ENCODE measurements at regions not wholly inside any gene's neighbourhood (a gene's known extent, or its start where the extent isn't known, plus 50 kb on each side); places are given as distances from the start of the nearest gene placed in this dataset.

GRCh38 chr4:30802622-30803323 lies 82.6 kb downstream of the PCDH7 start:
- H3K79me2 ChIP-seq (ENCODE audit: low read length) = no peaks in the 10 kb centered on the region
- no peaks in the 10 kb centered on the region for H3K9me3 ChIP-seq (ENCODE audit: low read length)
- BruUV-seq (replicated peaks) = no TSS peak
- no peaks in the 10 kb centered on the region for H3K27me3 ChIP-seq (ENCODE audit: low read length)
- DNase-seq (peak; percentile 42), ATAC-seq (peak; percentile 64)
- no peaks in the 10 kb centered on the region for H3K36me3 ChIP-seq (ENCODE audit: low read depth, low read length)
- no peak overlapping the region for H3K9ac ChIP-seq (ENCODE audit: low read length)
- intact Hi-C loops (cut with micrococcal nuclease) = no loop called here
- ChIA-PET POLR2A (ENCODE audit: unreplicated experiment) (no interaction called here), CTCF (no interaction called here)
- H2AFZ ChIP-seq (ENCODE audit: low read length) = no peak overlapping the region
- peak overlapping the region; percentile 23; the same call in 1 of the 2 replicates for H3K27ac ChIP-seq (ENCODE audit: low read length)
- no peaks in the 10 kb centered on the region for H3K9me2 ChIP-seq (replicated peaks; ENCODE audit: low read length)
- no peaks in the 10 kb centered on the region for H3F3A ChIP-seq (ENCODE audit: low read length, unreplicated experiment)
- H3K4me1 ChIP-seq (ENCODE audit: insufficient read depth, low read length) = peaks cover 9% of the 10 kb centered on the region; the same call in 1 of the 2 replicates
- TF ChIP-seq EZH2 (IDR thresholded peaks at IDR 0.05; ENCODE audit: low read length, unreplicated experiment) (no peak), CTCF (conservative IDR thresholded peaks at IDR 0.05; ENCODE audit: low read depth, low read length) (no peak), EZH2phosphoT487 (IDR thresholded peaks at IDR 0.05; ENCODE audit: borderline replicate concordance, low read length) (no peak)
- no peak overlapping the region for H3K4me2 ChIP-seq (ENCODE audit: low read length)
- no peak overlapping the region for H3K4me3 ChIP-seq (ENCODE audit: low read length)
- H4K20me1 ChIP-seq (ENCODE audit: low read length) = no peaks in the 10 kb centered on the region

GRCh38 chr4:30808276-30808675 lies 88.1 kb downstream of the PCDH7 start:
- intact Hi-C loops (cut with micrococcal nuclease) = no loop called here
- Histone ChIP-seq H3K4me2 (ENCODE audit: low read length) (no peak overlapping the region), H3K9me2 (replicated peaks; ENCODE audit: low read length) (no peaks in the 10 kb centered on the region), H3K36me3 (ENCODE audit: low read depth, low read length) (no peaks in the 10 kb centered on the region), H3K4me1 (ENCODE audit: insufficient read depth, low read length) (no peaks in the 10 kb centered on the region), H3K9me3 (ENCODE audit: low read length) (no peaks in the 10 kb centered on the region), H3K27ac (ENCODE audit: low read length) (no peak overlapping the region), H3F3A (ENCODE audit: low read length, unreplicated experiment) (no peaks in the 10 kb centered on the region), H3K4me3 (ENCODE audit: low read length) (no peak overlapping the region), H2AFZ (ENCODE audit: low read length) (no peak overlapping the region), H3K27me3 (ENCODE audit: low read length) (no peaks in the 10 kb centered on the region), H3K79me2 (ENCODE audit: low read length) (no peaks in the 10 kb centered on the region), H4K20me1 (ENCODE audit: low read length) (no peaks in the 10 kb centered on the region), H3K9ac (ENCODE audit: low read length) (no peak overlapping the region)
- DNase-seq (no peak), ATAC-seq (no peak)
- no TSS peak for BruUV-seq (replicated peaks)
- ChIA-PET CTCF (no interaction called here), POLR2A (ENCODE audit: unreplicated experiment) (no interaction called here)
- no peak for TF ChIP-seq CTCF (conservative IDR thresholded peaks at IDR 0.05; ENCODE audit: low read depth, low read length)

DNA sequence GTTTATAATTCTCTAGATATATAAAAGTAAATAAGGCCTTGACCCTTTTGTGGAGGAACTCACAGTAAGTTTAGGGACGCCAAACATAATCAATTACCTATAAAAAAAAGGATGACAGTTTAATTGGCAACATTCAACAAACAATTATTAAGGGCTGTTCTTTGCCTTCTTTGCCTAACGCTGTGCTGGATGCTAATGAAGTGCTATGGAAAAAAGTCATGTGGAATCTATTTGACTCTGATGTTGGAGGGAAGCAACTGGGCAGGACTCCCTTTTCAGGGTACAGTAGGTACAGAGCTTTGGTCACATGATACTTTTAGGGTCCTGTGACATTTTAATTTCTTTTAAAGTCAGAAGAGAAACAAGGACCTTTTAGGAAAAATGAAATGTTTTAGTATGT lies 91.1 kb downstream of the PCDH7 start:
- Histone ChIP-seq H3K4me1 (ENCODE audit: insufficient read depth, low read length) (no peaks in the 10 kb centered on the region), H3K27ac (ENCODE audit: low read length) (no peak overlapping the region), H3F3A (ENCODE audit: low read length, unreplicated experiment) (no peaks in the 10 kb centered on the region), H3K4me2 (ENCODE audit: low read length) (no peak overlapping the region), H3K36me3 (ENCODE audit: low read depth, low read length) (no peaks in the 10 kb centered on the region), H3K9me3 (ENCODE audit: low read length) (no peaks in the 10 kb centered on the region), H3K9ac (ENCODE audit: low read length) (no peak overlapping the region), H4K20me1 (ENCODE audit: low read length) (no peaks in the 10 kb centered on the region), H3K79me2 (ENCODE audit: low read length) (no peaks in the 10 kb centered on the region), H2AFZ (ENCODE audit: low read length) (no peak overlapping the region), H3K9me2 (replicated peaks; ENCODE audit: low read length) (no peaks in the 10 kb centered on the region), H3K4me3 (ENCODE audit: low read length) (no peak overlapping the region), H3K27me3 (ENCODE audit: low read length) (no peaks in the 10 kb centered on the region)
- ATAC-seq (no peak), DNase-seq (no peak)
- intact Hi-C loops (cut with micrococcal nuclease) = no loop called here
- no TSS peak for BruUV-seq (replicated peaks)
- TF ChIP-seq EZH2phosphoT487 (IDR thresholded peaks at IDR 0.05; ENCODE audit: borderline replicate concordance, low read length) (no peak), CTCF (conservative IDR thresholded peaks at IDR 0.05; ENCODE audit: low read depth, low read length) (no peak), EZH2 (IDR thresholded peaks at IDR 0.05; ENCODE audit: low read length, unreplicated experiment) (no peak)
- ChIA-PET CTCF (no interaction called here), POLR2A (ENCODE audit: unreplicated experiment) (no interaction called here)
